NCI-H2029 treated with DMSO at 0.1 percent for 48 hours (cell line): ENCODE measurements at regions not wholly inside any gene's neighbourhood (a gene's known extent, or its start where the extent isn't known, plus 50 kb on each side); places are given as distances from the start of the nearest gene placed in this dataset.

Experiments
- DNase-seq: peaks from one replicate; lab custom pipeline; 2025; lab: John Stamatoyannopoulos, UW

- DNase-seq: no peak
Observed at GRCh38 chr21:33155422-33155821, 74.3 kb upstream of the IFNAR2 start.

DNA sequence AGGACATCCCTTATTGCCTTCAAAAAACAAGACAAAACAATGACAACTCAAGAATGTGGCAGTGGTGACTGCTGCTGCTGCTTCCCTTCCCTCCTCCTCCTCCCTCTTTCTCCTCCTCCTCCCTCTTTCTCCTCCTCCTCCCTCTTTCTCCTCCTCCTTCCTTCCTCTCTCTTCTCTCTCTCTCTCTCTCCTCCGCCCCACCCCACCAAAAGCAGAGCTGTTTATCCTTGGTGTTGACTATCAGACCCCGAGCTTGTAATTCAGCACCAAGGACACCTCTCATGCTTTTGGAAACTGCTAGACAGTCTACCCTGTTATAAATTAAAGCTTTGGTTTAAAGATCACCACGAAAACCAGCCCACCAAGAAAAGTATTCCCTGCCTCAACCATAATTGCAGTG lies 72.4 kb upstream of the IFNAR2 start:
- no peak for DNase-seq

GRCh38 chr21:33158654-33159053 lies 71.1 kb upstream of the IFNAR2 start:
- no peak for DNase-seq

DNA sequence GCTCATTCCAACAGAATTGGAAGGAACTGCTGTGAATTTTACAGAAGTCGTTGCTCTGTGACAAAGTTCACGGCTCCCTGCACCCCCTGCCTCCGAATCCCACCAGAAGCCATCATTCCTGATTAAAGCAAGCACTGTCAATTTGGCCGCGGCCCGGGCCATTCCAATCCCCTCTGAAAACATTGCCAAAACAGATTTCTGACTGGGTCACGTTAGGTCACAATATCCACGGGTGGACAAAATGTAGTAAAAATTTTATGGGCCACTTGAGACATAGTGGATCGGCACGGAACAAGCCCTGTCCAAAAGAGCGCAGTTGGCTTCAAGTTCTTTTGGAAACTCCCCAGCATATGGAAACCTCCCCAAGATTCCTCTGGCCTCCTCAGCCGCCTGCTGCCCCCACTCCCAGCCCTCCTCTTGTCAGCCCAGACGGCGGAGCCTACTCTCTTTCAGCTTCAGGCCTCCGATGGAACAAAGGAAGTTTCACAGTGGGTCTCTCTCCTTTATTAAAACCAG lies 67.2 kb upstream of the IFNAR2 start:
- no peak for DNase-seq

GRCh38 chr21:33168886-33169285 lies 60.9 kb upstream of the IFNAR2 start:
- DNase-seq: no peak

DNA sequence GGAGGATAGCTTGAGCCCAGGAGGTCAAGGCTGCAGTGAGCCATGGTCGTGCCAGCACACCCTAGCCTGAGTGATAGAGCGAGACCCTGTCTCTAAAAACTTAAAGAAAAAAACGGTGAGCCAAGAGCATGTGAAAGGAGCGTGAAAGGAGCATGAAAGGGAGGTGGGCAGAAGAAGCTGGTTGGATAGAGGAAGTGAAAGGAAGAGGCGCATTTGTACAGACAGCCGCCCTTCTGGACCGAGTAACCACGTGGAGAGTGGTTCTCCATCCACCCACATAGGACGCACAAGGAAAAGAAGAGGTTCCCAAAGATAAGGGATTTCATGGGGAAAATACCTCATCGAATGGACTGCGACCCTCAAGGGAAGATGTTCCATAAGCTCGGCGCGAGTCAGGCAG lies 60.4 kb upstream of the IFNAR2 start:
- no peak for DNase-seq

- DNase-seq: no peak
Observed at GRCh38 chr21:33171616-33172169, 58.0 kb upstream of the IFNAR2 start.

- DNase-seq: no peak
Observed at GRCh38 chr21:33174756-33175155, 55.0 kb upstream of the IFNAR2 start.
